HK-2 (cell line): ENCODE measurements at regions not wholly inside any gene's neighbourhood (a gene's known extent, or its start where the extent isn't known, plus 50 kb on each side); places are given as distances from the start of the nearest gene placed in this dataset.
A peak's percentile ranks its signal among the peaks of the same experiment; 100 is the strongest.

Experiments used
- DNase-seq: peaks from one replicate; pipeline ENCODE4 v3.0.0-alpha.2; 2018; ENCODE audit not compliant: unreplicated experiment

DNA sequence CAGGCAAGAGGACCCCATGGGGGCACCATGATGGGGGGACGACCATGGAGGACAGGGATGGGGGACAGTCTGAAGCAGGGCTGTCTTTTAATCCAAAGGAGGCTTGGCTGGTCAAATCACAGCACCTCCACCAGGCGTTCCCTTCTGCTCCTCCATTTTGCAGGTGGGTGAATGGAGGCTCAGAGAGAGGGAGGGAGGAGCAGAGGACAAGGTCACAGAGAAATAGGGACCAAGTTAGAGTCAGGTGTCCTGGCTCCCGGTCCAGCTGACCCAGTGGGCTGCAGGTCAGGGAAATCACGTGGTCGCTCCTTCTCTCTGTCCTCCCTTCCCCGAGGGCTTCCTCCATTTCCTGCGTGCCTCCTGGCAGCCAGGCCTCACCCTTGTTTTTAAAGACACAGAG, 156.4 kb upstream of the SMIM23 start:
- no peak for DNase-seq

DNA sequence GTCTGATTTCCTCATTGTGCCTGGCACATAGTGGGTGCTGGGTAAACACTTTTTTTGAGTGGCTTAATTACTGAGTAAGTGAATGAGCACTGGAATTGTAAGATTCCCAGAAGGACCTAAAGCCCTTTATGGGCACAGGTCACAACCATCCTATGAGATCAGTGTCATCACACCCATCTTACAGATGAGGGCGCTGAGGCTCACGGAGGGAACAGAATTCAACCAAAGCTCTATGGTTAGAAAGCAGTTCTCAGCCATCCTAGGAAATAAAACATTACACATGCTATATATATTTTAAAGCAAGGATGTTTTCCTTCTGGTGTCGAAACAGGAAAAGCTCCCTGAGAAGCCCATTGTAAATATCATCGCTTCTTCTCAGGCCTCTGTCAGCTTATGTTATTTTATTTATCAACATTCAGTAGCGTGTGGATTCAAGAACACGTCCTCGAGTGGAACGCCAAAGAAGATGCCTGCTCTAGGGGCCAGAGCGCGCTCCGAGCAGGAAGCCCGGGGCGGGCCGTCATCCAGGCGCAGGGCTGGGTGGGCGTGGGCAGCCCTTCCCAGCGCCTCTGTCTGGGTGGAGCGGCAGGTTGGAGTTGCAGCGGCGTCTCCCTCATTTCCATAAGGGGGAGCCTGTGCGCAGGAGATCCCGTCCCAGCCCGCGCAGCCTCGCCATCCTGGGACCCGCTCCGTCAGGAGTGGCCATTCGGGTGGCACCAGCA, 155.8 kb upstream of the SMIM23 start:
- peak; percentile 40 for DNase-seq

DNA sequence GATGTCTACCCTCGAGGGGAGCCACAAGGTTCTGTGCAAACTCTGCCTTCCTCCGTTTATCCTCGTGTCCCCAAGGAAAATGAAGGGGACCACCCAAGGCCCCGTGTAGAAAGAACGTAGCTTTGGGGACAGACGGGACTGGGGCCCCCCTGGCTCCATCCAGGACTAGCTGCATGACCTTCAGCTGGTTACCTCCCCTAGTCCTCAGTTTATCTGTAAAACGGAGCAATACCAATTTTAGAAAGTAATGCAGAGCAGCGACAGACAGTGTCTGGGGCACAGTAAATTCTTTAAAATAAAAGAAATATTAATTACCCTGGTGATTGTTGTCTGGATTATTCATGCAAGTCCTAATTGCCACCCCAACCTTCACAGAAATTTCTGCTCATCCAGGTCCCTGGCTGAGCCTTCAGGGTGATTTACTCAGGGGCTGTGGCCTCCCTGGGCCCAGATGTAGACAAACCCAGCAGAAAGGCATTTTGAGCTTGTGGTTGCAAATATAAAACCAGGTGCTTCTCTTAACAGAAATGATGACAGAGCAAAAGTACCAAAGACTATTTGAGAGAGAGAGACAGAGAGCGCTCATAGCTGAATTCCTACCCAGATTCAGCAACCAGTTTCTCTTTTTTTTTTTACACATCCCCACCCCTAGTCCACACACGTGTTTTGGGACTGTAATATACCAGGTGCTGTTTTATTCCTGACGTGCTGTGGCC, 155.1 kb upstream of the SMIM23 start:
- no peak for DNase-seq

DNA sequence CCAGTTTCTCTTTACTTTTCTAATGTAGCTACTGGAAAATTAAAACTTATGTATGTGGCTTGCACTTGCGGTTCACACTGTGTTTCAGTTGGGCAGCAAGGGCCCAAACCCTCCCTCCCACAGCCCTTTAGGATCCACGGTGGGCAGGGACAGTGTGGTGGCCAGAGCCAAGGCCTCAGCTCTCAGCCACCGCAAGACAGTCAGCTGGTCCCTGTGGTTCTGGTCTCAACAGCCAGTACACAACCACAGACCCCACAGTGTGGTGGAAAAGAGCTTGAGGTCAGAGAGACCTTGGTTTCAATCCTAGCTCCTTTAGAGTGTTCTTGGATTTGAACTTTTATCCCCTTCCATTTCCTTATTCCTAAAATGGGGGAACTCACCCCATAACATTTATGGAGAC, 153.0 kb upstream of the SMIM23 start:
- DNase-seq, result no peak

DNA sequence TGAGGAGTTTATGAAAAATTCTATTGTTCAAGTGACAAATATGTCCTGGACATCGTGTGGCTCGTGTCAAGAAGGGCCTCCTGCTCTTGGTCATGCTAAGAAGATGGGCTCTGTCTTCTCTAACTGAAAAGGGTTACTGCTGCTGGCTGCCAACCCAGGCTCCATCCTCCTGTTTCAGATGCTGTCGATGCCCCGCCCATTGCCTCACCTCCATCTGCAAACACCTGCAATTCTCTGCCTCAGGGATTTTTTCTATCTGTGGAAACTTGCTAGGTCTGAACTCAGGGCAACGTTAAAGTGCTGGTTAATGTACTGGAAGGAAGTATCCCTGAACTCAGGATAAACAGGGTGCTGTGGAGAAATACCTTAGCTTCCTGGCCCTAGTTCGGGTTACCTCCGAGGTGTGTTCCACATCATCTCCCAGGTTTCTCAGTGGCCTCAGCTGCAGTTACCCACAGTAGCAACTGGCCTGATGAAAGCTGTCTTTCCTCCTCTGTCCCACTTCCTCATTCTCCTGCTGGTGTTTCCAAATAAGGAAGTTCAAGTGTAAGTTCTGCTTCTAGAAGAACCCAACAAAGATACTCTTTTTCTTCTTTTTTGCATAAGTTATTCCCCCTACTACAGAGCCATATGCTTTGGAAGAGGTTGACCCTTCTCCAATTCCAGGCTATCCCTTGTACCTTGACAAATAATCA, 151.7 kb upstream of the SMIM23 start:
- no peak for DNase-seq

DNA sequence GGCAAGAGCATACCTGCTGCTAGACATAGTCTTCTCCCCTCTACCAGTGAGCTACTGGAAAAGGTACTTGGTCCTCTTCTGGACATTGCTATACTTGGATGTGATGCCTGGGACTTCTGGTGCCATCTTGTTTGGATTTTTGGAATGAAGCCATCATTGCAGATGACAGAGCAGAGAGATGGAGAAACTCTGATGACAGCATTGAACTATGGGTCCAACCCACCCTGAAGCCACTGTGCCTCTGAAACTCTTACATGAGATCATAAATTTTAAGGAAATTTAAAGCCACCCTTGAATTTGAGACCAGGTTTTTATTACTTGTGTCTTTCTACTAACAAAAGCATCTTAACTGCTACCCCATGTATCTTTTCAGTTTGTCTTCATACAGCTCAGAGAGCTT, 151.1 kb upstream of the SMIM23 start:
- no peak for DNase-seq

DNA sequence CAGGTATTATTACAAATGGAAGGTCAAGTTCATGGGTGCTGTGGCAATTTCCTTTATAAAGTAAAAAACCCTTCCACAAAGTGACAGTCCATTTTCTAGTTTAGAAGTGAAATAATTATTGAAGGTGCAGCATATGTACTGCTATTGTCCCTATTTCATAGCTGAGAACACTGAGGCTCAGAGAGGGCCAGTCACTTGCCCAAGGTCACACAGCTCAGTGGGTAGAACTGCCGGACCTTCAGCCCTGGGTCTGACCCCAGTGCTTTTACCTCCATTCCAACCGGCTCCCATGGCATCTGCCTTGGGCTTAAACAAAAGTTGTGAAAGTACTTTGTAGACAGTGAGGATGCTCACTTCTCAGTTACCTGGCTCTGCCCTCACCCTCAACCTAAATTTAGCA, 150.6 kb upstream of the SMIM23 start:
- no peak for DNase-seq

DNA sequence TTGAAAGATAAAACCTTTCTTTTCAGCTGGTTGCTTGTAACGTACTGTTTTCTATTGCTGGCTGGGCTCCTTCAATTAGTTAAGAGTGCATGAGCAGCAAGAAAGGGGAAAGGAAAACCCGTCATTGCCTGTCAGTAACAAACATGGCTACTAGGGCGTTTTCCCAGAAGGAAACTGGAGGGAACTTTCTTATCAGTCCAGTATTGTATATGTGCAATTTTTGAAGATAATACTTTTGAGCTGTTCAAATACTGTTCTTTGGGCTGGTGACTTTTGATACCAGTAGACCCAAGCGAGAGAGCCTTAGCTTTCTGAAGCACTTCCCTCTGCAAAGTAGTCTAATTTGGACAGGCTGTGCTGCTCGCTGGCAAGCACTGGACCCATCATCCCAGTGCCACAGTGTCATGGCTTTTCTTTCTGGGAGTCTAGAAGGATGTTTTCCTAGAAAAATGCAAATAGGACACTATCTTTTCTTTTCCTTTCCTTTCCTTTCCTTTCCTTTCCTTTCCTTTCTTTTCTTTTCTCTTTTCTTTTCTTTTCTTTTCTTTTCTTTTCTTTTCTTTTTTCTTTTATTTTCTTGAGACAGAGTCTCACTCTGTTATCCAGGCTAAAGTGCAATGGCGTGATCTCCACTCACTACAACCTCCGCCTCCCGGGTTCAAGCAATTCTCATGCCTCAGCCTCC, 149.9 kb upstream of the SMIM23 start:
- DNase-seq, result no peak

DNA sequence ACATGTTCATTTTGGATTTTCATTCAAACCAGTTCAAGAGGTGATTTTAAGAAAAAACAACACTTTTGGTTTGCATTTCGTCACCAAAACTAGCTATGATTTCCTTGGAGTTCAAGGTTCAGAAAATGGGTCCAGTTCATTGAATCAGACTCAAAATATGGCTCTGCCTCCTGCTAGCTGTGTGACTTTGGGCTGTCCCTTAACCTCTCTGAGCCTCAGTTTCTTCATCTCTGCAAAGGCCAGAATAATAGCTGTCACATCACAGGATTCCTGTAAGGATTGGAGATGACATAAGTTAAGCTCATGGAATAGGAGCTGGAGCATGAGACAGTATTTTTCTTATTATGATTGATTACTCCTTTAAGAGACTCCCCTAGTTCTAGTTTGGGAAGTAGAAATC, 147.8 kb upstream of the SMIM23 start:
- no peak for DNase-seq

DNA sequence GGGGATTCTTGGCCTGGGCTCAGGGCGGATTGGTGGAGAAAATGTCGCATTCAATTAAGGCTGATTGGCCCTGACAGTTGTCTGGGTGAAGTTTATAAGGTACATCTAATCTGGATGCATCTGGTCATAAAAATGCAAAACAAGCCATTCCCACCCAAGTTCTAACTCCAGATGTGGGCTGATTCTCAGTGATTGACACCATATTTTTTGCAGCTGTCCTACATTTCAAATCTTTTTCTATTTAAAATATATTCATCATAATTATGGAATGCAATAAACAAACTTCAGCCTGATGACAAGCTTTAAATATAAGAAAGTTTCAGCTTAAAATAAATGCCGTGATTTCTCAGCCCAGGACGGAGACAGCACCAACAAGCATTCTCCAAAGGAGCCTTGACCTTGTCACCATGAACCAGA, 146.4 kb upstream of the SMIM23 start:
- no peak for DNase-seq

DNA sequence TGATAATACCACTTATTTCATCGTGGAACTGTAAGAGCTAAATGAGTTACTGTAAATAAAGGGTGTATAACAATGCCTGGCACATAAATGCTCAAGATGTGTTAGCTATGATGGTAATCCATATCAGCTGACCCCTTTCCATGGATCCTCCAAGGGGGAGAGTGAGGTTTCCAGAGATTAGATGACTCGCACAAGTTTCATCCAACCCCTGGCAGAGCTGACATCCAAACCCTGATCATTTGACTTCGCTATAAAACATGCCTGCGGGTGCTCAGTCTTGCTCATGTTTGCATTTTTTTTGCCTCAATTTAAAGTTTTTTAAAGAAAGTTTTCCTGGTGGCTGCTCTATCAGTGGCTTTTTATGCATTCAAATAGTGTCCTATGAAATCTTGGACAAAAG, 145.7 kb upstream of the SMIM23 start:
- no peak for DNase-seq

DNA sequence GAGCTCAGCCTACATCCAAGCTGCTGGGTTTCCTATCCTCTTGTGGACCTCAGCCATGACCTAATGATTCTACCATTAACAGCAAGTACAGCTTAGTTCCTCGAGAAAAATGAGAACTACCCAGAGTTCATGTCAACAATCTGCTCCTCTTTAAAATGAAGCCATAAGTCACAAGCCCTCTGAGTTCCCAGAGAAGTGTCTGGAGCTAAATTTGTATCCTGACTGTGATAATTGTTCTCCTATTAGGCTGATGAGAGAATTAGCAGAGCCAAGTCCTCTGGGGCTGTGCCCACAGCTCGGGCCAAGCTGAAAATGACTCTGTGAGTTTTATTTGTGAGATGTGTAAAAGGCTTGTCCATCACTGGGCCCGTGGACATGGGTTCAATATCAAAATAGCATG, 145.1 kb upstream of the SMIM23 start:
- DNase-seq, result no peak

DNA sequence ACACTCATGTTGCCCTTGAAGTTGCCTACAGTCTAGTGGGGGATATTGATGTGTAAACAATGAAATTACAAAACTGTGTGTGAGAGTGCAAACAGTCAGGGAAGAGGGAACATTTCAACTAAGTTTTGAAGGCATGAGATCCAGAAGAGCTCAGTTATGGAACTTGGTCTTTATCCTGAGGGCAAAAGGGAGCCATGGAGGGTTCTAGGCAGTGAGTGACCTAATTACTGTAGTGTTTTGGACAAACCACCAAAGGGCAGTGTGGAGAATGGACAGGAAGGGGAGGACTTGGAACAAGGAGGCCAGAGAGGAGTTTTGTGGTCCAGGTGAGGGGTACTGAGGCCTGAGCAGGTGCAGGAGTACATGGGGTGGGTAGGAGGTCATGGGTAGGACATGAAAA, 143.7 kb upstream of the SMIM23 start:
- DNase-seq, result no peak

DNA sequence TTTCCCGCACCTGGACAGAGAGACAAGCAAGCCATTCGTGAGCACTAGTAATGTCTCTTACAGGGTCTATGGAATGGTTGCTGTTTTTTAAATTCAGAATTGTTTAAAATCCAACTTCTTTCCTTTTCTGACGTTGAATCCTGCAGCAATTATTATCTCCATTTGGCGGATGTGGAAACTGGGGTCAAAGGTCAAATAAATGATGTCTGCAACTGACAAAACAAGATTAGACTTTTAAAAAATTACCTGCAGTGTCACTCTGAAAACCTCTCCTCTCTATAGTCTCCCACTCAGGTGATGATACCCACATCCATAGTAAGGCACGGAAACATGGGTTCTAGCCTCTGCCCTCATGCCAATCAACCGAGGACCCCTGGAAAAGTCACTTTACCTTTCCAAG, 142.7 kb upstream of the SMIM23 start:
- DNase-seq, result no peak

DNA sequence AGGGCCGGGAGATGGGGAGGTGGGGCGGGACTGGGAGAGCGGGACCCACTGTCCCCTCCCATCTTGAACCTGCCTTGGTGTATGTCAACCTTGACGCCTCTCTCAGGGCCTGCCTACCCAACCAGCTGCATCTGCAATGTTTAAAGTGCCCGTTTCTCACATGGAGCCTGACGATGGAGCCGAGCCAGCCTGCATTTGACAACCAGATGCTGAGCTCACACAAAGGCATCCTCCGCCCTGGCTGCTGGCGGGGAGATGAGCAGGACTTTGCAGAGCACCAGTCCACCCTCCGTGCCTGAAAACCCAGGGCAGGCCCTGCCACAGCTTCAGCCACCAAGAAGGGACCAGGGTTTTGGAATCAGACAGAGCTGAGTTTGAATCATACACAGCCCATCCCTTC, 141.1 kb upstream of the SMIM23 start:
- DNase-seq, result no peak

DNA sequence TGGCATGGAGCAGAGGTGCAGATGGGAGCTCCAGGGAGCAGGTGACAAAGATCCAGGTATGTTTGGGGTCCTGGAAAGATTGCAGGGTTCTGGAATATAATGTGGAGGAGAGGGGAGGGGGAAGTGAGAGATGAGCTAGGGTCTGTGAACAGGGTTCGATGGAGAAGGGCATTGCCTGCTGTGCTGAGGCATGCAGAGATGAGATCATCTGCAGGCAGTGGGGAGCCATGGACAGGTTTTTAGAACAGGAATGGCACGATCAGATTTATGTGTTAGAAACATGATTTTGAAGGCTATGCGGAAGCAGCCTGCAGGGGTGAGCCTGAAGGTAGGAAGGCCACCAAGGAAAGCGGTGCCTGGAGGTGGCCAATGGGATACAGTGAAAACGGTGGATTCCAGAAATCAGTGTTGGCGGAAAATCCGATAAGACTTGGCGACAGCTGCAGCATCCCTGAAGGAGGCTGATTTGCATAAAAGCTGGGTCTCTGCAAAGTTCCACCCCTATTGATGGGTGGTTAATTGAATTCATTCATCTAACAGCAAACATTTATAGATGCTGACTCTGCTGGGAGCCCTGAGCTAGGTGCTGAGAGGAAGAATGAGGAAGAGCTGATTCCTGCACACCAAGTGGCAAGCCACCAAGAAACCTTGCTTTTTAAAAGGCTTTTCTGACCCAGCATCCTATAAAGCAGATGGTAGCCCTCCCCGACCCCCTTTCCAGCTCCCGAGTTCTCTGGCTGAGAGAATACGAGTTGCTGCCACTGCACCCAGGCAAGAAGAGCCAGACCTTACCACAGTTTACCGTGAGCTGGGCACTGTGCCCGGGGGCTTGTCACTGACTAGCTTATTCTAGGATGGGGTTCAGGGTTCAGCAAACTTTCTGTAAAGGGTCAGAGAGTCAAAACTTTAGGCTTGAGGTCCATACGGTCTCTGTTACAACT, 139.2 kb upstream of the SMIM23 start:
- no peak for DNase-seq

DNA sequence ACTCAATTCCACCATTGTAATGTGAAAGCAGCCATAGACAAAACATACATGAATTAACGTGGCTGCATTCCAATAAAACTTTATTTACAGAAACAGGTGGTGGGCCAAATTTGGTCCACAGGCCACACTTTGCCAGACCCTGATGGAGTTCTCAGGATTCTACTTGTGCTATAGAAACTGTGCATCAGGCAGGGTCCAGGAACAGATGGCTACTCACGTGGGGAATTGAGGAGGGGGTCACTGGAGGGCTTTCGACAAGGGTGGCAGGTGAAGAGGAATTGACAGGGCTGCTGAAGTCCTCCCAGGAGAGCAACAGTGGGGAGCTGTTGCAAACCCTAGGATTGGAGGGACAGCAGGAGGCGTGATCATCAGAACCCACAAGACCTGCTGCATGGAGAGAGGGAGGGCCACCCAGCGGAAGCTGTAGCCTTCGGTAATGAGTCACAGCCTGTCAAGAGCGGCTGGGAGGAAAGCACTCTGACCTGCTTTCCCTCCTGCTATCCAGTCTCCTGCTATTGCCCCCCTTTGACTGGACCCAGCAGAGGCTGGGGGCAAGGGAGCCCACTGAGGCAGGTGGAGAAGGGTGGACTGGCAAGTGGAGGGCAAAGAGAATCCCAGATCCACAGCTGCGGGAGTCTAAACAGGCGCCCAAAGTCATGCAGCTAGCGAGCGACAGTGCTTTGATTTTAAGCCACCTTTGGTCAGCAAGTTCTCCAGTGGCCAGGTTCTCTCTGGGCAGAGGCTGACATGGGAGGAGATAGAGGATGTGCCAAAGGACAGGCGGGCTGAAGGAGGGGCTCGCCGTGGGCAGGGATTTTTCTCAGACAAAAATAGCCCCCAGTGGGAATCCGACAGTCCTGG, 138.3 kb upstream of the SMIM23 start:
- DNase-seq, result peak; percentile 16

DNA sequence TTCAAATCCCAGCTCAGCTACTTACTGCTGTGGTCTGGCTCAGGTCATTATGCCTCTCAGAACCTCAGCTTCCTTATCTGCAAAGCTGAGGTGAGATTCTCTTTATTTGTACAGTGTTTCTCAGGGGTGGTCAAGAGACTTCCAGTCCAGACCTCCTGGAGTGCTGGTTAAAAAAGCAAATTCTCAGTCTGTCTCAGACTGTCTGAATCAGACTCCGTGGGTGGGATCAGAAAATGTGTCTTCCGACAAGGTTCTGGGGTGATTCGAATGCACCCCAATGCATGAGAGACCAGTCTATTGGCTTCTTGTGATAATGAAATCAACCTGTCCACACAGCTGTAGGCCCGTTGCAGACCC, 137.7 kb upstream of the SMIM23 start:
- DNase-seq, result no peak

DNA sequence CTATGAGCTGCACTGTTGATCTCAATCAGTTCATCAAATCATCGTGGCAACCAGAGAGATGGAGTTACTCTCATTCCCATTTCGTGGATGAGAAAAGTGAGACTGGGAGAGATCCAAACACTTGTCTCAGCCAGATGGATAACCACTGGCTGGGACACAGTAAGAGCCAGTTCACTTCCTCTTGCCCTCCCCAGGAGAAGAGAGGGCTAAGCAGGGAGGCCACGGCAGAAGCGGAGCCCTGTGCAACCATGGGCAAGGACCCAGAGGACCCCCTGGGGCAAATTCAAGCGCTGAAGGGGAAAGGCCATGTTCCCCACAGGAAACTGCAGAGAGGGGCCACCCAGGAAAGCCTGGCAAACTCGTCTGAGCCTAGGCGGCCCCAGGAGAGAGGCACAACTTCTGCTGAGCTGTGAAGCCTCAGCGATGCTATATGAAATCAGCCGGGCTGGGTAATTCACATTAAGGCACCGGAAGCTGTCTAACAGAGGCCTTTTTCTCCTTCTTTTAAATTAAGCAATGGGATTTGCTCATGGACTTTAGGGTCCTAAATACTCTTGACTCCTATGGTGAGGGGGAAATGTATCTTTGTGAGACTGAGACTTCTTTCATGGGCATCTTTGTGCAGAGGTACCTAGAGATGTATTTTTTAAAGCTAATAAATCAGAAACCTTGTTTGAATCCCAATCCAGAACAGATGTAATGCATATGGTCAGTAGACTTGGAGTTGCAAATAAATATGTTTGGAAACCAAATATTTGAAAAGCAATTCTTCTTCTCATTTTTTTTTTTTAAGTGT, 137.1 kb upstream of the SMIM23 start:
- DNase-seq, result no peak

DNA sequence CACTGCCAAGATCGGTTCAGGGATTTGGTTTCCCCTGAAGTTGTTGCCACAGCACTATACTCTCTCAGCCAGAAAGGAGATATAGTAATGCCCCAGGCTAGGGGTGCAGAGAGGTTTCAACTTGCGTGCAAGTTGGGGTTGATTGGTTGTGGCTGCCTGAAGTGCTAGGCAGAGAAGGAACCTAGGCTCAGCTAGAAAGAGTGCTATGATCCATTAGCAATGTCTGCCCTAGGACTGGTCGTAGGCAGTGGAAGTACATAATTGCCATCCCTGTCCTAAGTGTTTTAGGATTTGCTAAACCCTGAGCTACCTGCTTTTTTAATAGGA, 136.6 kb upstream of the SMIM23 start:
- no peak for DNase-seq
